Neutrophil (primary cell): ENCODE measurements at regions not wholly inside any gene's neighbourhood (a gene's known extent, or its start where the extent isn't known, plus 50 kb on each side); places are given as distances from the start of the nearest gene placed in this dataset.

Experiments used
- H3K27ac ChIP-seq: fragments of 200-600 bp; sonication (generic); 2 replicates; pipeline ENCODE4 v1.5.1; 2016; ENCODE audit warnings: mild to moderate bottlenecking, moderate library complexity
- H3K27me3 ChIP-seq: fragments of 200-600 bp; sonication (generic); 2 replicates; pipeline ENCODE4 v1.6.0; 2016; ENCODE audit warnings: mild to moderate bottlenecking
- H3K36me3 ChIP-seq: fragments of 200-600 bp; sonication (generic); 2 replicates; pipeline ENCODE4 v1.5.1; 2017
- H3K4me1 ChIP-seq, 2 experiments: fragments of 200-600 bp in 1 of 2; sonication (generic) in 1 of 2; 1 replicate in 1 of 2; 2 replicates in 1 of 2; pipeline versions ENCODE4 v1.5.1 to v1.6.1; 2013 to 2016; ENCODE audit warnings: low read depth in 1 of 2, low read length in 1 of 2, mild to moderate bottlenecking in 1 of 2, moderate library complexity in 1 of 2; ENCODE audit not compliant: control insufficient read depth in 1 of 2, insufficient read depth in 1 of 2
- H3K4me3 ChIP-seq, 2 experiments: fragments of 200-600 bp in 1 of 2; sonication (generic) in 1 of 2; 1 replicate in 1 of 2; 2 replicates in 1 of 2; pipeline ENCODE4 v1.5.1; 2013 to 2016; ENCODE audit warnings: low read depth in 1 of 2, low read length in 1 of 2, mild to moderate bottlenecking in 1 of 2, moderate library complexity in 1 of 2
- H3K9me3 ChIP-seq: fragments of 200-600 bp; sonication (generic); 2 replicates; pipeline ENCODE4 v1.5.1; 2016
- CTCF ChIP-seq: fragments of 200-600 bp; sonication (generic); IDR thresholded peaks from 2 replicates; pipeline ENCODE4 v1.5.1; 2016; ENCODE audit warnings: antibody characterized with exemption

DNA sequence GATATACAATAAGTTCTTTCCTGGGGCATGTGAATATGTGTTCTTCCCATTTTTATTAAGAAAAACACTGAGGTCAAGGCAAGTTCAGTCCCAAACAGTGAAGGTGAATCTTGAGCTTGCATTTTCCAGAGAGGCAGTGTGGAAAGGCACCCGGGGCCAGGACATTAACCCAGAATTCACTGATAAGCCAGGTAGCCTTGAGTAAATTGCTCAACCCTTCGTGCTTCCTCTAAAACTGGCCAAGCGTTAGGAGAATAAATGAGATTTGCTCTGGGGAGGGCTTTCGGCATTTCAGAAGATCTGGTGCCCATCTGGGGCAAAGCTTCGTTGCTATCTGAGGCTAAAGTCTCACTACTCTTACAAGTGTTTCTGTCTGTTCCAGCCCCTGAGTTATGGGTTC lies 57.1 kb upstream of the KAZN start:
- no peak overlapping the region for H3K27ac ChIP-seq
- H3K4me1 ChIP-seq = no peaks in the 10 kb centered on the region
- no peaks in the 10 kb centered on the region for H3K36me3 ChIP-seq
- peaks cover 43% of the 10 kb centered on the region for H3K27me3 ChIP-seq
- no peaks in the 10 kb centered on the region for H3K9me3 ChIP-seq
- no peak for TF ChIP-seq CTCF
- H3K4me3 ChIP-seq = no peak overlapping the region

DNA sequence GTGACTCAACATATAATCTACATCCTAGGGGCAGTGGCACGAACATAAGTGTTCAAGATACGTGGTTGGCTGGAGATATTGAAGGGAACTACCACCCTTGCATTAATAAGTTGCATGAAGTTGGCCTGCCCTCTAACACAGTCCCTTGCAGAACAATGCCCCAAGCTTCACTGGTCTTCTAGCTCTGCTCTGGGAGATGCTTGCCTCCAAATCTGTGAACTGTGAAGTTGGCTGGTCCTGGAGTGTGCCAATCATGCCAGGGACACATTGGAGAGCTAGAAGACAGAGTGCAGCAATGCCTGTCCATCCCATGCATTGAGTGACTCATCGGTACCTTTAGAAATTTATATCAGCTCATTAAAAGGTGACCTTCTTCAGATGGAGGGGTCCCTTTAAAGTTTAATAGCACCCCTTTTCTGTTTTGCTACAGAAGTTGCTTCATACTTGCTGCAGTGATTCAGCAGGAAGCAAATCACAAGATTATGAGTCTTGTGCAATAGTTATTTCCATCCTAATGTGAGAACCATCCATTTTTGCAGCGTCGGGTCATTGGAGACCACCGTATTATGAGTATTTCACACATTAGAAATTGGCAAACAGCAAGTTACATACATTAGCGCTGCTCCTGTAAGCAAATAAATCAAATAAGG lies 55.2 kb upstream of the KAZN start:
- H3K4me1 ChIP-seq = no peaks in the 10 kb centered on the region
- no peak for TF ChIP-seq CTCF
- no peaks in the 10 kb centered on the region for H3K36me3 ChIP-seq
- no peaks in the 10 kb centered on the region for H3K9me3 ChIP-seq
- H3K27ac ChIP-seq = no peak overlapping the region
- H3K4me3 ChIP-seq = no peak overlapping the region
- peaks cover 52% of the 10 kb centered on the region for H3K27me3 ChIP-seq

DNA sequence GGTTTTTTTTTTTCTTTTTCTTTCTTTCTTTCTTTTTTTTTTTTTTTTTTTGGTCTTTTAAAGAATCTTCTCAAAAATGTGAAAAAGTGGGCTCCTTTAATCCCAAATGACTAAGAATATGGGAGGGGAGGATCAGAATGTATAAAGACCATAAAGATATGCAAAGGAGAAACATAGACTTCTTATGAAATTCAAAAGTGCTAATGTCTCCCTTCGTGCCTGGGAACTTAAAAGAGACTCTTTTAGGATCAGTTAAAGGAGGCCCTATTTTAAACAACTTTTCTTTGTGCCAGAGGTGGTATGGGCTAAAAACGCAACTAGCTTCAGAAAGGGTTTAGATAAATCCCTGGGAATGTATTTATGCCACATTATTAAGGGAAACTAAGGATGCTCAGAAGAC lies 54.2 kb upstream of the KAZN start:
- H3K4me3 ChIP-seq = no peak overlapping the region

GRCh38 chr1:14545422-14546025 lies 53.0 kb upstream of the KAZN start:
- no peak for TF ChIP-seq CTCF

More for the DNA sequence above, 54.2 kb upstream of the KAZN start:
- no peaks in the 10 kb centered on the region for H3K36me3 ChIP-seq
- peaks cover 52% of the 10 kb centered on the region for H3K27me3 ChIP-seq
- no peak overlapping the region for H3K27ac ChIP-seq
- TF ChIP-seq CTCF = no peak
- H3K9me3 ChIP-seq = no peaks in the 10 kb centered on the region
- no peaks in the 10 kb centered on the region for H3K4me1 ChIP-seq

DNA sequence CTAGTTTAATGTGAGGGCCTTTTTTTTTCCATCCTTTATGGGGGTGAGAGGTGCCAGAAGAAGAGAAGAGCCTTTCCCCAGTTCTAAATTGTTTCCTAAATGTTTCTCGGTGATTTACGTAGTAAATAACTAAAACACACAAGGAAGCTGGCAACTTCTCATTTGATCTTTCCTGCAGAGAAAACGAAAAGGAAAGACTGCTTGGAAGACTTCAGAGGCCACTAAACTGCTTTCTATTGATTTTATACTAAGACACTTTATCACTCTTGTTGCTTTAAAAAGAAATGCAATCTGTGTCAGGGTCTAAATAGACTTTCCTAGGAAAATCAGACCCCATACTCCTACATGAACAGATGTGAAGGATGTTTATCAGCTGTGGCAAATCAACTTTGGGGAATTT lies 52.1 kb upstream of the KAZN start:
- no peak overlapping the region for H3K27ac ChIP-seq
- H3K9me3 ChIP-seq = no peaks in the 10 kb centered on the region
- H3K4me1 ChIP-seq = no peaks in the 10 kb centered on the region
- no peak overlapping the region for H3K4me3 ChIP-seq
- no peak for TF ChIP-seq CTCF
- H3K27me3 ChIP-seq = peaks cover 44% of the 10 kb centered on the region
- no peaks in the 10 kb centered on the region for H3K36me3 ChIP-seq

More at GRCh38 chr1:14545422-14546025, 53.0 kb upstream of the KAZN start:
- no peak overlapping the region for H3K27ac ChIP-seq
- H3K36me3 ChIP-seq = no peaks in the 10 kb centered on the region
- no peaks in the 10 kb centered on the region for H3K4me1 ChIP-seq
- H3K4me3 ChIP-seq = no peak overlapping the region
- H3K27me3 ChIP-seq = peaks cover 52% of the 10 kb centered on the region
- no peaks in the 10 kb centered on the region for H3K9me3 ChIP-seq
